Hepatic stellate cell (primary cell): ENCODE measurements at regions not wholly inside any gene's neighbourhood (a gene's known extent, or its start where the extent isn't known, plus 50 kb on each side); places are given as distances from the start of the nearest gene placed in this dataset.
"Not testable (repeated sequence)": the region's sequence is repeated elsewhere in the genome, so short reads cannot be mapped to it uniquely, and the experiment has no call there.

Experiments
- DNase-seq: peaks from one replicate; pipeline ENCODE4 v3.0.0; 2011; ENCODE audit warnings: low spot score

DNA sequence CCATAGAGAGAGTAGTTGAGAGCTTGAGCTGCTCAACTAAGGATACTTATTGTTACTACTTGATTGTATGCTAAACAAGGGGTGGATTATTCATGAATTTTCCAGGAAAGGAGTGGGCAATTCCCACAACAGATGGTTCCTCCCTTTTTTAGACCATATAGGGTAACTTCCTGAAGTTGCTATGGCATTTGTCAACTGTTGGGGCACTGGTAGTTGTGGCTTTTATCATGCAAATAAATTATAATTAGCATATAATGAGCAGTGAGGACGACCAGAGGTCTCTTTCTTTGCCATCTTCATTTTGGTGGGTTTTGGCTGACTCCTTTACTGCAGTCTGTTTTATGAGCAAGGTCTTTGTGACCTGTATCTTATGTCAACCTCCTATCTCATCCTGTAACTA, 1403.5 kb upstream of the PABPC4L start:
- no peak for DNase-seq

DNA sequence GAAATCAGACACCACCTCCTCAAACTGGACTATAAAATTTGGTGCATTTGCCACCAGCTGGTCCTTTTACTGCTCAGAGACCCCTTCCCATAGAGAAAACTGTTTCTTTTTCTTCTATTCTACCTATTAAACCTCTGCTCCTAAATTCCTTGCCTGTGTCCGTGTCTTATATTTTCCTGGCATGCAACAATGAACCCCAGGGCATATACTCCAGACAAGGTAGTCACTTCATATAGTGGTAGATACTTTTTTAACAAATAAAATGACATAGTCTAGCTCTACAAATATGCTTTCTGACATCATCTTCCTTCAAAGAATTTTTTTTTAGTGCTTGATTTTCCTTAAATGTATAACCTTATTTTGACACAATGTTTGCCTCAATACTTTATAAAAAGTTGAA, 1402.9 kb upstream of the PABPC4L start:
- no peak for DNase-seq

DNA sequence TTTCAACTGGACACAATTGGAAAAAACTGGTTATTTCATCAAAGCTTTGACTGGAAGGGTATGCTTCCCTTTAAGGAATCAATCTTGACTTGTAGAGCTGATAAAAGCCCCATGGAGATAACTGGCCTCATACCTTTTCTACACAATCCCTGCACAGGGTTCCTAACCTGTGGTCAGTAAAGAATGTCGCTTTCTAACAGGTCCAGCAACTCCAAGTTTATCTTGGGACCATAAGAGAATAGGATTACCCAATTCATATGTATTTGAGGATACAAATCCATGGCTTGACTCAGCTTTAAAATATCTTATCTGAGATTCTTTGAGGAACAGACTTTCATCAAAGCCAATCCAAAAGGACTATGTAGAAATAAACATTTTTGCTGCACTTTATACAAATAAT, 1399.8 kb upstream of the PABPC4L start:
- DNase-seq, result no peak

DNA sequence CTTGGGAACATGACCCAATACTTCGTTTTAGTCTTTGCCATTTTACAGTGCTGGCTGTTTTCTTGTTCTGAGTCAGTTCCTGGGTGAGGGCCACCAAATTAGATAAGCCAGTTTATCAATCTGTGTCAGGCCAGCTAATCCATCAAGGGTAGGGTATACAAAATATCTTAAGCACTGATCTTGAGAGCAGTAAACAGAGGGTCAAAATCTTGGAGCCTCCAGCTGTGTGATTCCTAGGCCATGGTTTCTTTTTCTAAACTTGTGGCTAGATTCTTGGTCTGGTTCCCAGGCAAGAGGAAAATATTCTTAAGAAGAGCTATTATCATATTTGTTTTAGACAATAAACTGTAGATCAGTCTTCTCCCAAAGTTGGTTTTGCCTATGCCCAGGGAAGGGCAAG, 1396.6 kb upstream of the PABPC4L start:
- DNase-seq, result no peak

DNA sequence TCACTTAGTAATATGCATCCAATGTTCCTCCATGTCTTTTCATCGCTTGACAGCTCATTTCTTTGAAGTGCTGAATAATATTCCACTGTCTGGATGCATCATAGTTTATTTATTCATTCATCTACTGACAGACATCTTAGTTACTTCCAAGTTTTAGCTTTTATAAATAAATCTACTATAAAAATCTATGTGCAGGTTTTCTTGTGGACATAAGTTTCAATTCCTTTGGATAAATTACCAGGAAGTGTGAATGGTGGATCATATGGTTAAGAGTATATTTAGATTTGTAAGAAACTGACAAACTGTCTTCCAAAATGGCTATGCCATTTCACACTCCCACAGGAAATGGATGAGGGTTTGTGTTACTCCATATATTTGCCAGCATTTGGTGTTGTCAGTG, 1392.9 kb upstream of the PABPC4L start:
- no peak for DNase-seq

DNA sequence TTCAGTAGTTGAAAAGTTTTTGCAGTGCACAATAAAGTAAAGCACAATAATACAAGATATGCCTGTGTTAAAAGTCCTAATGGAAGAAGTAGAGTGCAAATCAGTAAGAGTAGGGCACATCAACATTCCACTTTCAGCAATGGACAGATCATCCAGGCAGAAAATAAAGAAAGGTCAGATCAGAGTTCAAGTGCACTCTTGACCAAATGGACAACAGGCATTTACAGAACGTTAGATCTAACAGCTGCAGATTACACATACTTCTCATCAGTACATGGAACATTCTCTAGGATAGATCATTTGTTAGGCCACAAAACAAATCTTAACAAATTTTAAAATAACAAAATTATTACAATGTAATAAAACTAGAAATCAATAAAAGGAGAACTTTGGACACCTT, 1373.5 kb upstream of the PABPC4L start:
- no peak for DNase-seq

DNA sequence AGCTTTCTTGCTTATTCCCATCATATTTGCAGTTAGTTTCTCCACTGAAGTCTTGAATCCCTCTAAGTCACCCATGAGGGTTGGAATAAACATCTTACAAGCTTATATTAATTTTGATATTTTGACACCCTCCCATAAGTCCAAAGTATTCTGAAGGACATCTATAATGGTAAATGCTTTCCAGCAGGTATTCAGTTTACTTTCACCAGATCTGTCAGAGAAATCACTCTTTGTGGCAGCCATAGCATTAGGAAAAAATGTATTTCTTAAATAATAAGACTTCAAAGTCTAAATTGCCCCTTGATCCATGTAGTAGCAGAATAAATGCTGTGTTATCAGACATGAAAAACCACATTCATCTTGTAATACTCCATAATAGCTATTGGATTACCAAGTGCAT, 1371.7 kb upstream of the PABPC4L start:
- no peak for DNase-seq

DNA sequence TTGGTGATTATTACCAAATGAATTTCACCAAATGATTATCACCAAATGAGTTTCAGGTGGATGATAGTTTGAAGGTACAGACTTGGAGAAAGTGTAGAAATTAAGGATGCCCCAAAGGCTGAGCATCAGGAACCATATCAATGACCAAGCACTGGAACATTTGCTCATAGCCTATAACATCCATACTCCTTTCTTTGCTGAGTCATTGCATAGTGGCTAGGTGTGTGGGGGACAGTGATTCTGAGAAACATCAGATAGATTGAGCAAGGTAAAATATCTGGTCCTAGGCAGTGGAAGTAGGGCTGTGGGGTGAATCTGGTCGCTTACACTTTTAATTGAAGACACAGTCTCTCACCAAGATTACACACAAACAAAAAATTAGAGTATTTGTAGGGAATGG, 1362.5 kb upstream of the PABPC4L start:
- no peak for DNase-seq

DNA sequence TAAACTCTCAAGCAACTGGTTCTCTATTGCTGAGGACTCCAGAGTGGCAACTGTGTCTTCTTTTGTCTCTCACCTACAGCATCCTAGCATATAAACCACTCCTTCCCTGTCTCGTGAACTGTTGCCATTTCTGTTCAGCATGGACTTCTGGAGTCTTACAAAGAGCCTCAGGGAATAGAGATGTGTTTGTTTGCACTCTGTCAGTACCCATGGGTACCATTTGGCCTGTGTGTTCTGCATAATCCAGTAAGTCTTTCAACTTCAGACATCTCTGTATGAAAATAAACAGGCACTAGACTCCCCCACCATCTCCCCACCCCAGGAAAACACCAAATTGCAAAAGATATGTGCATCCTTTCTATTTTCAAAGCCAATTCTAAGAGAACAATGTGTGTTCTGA, 1351.6 kb upstream of the PABPC4L start:
- no peak for DNase-seq

DNA sequence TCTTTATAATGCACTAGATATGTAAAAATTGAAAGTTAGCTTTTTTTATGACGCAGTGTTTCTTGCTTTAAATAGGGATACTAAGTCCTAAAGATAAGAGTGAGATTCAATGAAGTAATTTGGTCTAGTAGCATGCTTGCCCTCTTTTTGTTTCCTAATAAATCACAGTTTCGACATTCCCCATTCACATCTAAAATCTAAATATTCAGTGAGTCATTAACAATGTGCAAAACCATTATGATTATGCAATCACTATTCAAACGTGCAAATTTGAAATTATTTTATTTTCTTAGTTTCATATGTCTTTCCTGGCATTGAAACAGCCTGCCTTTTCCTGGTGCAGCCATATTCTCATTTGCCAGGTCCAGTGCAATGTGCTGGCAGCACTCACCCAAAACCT, 1350.5 kb upstream of the PABPC4L start:
- no peak for DNase-seq

DNA sequence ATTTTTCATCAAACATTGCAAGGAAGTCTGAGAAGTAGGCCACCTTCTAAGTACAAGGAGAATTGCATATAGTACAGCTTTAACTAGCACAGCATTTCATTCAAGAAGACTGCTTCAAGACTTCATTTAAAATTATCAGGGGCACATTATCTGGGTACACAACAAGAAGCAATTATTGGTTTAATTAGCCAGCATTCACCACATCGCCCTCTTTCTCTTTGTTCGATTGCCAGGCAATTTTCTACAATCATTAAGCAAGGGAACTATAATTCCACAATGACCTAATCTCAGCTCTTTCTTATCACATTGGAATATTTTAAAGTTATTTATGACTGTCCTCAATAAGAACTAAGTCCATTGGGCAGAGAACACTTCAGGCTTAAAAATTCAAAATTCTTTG, 1347.1 kb upstream of the PABPC4L start:
- no peak for DNase-seq

DNA sequence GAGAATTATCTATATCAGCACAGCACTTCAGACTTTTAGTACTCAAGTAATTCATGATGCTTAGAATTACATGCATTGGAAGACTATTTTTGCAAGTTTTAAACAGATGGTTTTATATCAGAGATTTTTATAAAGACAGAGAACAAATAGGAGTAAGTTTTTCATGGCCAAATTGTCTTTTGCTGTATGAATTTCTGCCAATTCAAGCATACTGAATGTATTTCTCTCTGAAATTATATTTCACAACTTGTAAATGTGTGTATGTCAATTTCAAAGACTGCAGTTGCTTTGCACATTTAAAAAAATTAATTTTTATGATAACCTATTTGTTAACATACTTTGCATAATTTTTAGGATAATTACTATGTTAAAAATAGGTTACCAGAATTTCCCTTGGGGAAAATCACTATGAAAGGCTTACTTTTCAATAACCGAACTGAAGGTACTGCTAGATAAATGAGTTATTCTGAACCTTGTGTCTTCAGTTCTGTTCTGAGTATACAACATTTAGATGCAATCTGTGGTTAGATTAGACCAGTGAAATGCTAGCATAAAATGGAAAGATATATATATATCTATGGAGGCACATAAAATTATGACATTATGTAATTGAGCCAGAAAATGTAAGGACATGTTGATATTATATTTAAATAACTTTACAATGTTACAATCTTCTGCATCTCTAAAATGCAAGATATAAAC, 1344.2 kb upstream of the PABPC4L start:
- DNase-seq, result no peak

DNA sequence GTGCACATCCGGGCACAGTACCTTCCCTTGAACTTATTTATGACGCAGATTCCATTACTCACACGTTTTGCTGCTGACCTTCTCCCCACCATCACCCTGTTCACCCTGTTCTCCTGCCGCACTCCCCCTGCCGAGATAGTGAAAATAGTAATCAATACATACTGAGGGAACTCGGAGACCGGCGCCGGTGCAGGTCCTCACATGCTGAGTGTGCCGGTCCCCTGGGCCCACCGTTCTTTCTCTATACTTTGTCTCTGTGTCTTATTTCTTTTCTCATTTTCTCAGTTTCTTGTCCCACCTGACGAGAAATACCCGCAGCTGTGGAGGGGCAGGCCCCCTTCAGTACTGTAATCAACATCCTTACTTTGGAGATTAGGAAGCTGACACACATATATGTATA, 1337.1 kb upstream of the PABPC4L start:
- no peak for DNase-seq

DNA sequence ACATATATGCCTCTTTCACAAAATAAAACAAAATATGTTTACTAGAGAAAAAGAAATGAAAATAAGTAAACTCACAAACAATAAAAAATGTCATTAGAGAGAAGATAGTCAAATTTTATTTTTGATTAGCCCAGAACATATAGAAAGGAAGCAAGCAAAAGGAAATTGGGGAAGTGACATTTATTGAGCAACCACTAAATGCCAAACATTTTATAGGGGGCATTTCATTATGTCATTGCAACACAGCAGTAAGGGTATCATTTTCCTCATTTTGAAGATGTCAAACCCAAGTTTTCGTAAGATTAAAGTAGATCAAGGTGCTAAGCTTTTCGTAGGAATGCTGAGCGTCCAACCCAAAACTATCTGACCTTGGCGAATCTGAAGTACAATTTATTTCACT, 1331.5 kb upstream of the PABPC4L start:
- DNase-seq, result no peak

DNA sequence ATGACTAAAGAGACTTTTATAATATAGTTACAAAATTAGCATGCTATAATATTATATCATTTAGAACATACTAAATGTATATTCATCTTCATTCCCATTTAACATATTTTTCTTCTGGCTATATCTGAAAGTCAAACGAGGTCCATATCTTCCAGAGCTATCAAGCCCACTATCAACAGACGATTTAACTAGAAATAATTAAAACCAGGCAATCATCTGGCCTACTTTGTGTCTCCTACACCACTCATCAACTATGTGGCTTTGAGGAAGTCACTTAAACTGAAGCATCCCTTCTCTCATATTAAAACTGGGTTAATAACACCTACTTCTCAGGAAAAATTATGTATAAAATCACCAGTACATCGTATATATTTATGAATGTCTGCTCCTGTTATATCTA, 1330.5 kb upstream of the PABPC4L start:
- DNase-seq, result no peak

DNA sequence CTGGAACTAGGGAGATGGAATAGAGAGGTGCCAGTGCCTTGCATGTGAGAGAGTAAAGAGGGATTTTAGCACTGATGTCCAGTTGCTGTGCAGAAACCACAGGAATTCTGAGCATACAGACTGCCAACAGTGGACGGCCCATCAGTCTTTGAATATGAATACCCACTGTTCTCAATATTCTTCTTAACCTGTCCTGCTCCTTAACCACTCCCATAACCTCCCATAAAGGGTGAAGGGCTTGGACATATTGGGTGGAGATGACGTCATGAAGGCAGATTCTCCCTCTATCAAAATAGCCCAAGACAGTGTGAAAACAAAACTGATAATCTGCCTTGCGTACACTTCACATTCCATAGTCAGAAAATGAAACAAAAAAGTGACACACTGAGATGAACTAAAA, 1313.7 kb upstream of the PABPC4L start:
- DNase-seq, result peak; percentile 3

DNA sequence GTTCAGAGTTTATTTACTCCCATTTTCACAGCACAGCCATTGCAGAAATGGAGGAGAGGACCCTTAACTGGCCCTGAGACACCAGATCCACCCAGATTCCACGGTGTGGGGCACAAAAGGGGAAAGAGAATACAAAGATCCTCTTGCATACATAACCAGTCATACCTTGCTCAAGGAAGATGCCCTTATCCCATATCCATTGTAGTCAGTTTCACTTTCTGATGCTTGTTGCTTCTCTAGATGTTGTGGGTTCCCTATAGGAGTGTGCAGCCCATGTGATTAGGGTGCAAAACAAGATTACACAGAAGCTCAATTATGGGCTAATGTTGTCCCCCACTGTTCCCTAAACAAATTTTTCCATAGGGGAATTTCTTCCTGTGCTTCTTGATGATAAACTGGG, 1309.0 kb upstream of the PABPC4L start:
- no peak for DNase-seq

DNA sequence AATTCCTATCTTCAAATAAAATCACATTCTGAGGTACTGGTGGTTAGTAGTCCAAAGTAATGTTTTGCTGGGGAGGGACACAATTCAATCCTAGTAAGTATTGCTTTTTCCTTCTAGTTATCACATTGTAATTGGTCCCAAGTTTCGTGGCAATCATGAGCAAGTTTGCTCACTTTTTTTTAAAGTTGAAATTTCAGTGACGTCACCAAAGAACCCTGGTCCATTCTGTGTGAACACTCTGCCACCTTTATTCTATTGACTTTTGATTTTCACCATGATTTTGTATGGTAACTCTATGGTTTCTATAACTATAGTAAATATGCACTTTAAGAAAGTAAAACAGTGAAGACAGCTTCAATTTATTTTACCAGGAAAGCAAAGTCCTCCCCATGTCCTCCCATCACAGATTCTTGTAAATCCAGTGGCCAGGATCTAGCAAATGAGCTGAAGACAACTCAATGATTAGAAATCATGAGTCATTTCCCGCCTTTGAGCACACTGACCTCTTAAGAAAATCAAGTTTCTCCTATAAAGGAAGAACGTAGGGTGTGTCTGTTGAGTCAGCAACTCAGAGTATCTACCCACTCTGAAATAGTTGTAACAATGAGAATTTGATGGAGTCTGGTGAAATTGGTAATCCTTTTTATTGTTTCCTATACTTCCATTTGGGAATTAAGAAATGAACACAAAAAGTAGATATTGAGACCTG, 1306.6 kb upstream of the PABPC4L start:
- peak; percentile 7 for DNase-seq

DNA sequence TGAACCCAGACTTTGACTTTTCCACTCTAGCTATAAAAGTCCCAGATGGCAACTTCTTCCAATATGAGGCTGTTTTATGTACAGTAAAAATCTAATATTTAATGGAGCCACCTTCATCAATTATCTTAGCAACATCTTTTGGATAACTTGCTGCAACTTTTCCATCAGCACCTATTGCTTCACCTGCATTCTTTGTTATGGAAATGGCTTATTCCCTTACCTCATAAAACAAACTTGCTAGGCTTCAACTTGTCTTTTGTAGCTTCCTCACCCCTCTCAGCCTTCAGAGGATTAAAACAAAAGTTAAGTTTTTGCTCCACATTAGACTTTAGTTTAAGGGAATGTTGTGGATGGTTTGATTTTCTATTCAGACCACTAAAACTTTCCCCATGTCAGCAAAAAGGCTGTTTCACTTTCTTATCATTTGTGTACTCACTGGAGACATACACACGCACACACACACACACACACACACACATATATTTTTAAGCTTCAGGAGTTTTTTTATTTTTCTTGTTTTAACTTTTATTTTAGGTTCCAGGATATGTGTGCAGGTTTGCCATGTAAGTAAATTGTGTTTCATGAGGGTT, 1296.1 kb upstream of the PABPC4L start:
- DNase-seq, result no peak

DNA sequence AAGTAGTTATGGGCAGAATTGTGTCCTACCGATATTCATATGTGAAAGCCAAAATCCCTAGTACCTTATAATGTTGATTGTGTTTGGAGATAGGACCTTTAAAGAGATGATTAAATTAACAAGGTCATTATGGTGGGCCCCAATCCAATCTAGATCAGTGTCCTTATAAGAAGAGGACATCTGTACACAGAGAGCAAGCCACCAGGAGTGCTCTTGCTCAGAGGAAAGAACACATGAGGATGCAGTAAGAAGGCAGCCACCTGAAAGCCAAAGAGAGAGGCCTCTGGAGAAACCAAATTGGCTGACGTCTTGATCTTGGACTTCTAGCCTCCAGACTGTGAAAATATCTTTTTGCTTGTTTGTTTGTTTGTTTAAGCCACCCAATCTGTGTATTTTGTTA, 1290.8 kb upstream of the PABPC4L start:
- DNase-seq, result no peak

DNA sequence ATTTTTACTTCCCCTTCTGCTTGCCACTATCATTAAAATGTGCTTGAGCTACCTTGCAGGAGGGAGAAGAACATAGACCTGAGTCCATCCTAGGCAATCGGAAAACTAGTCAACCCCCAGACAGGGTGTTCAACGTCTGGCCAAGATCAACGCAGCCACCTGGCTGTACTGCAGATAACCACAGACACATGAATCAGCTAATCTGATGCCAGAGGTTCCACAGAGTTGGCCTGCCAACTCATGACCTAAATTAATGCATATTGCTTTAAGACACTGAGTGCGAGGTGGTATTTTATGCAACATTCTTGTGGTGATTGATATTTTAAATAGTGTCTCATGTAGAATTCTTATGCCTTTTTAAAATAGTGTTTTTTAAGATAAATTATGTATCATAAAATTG, 1283.8 kb upstream of the PABPC4L start:
- no peak for DNase-seq

DNA sequence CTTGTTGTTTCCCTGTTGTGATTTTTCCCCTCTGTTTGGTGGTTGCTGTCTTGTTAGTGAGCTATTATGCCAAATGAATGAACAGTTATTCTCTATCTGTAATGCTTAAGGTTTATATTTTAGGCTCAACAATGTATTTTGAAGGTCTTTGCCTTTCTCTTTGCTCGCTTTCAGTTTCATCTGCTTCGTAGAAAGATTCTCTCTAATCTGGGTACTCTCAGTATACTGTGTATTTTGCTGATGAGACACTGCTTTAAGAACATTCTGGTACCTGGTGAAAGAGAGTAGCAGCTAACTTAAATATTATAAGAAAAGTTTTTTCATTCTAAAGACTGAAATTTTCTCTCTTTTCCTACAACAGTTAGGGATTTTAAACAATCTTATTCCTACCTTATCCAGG, 1274.7 kb upstream of the PABPC4L start:
- DNase-seq, result no peak

DNA sequence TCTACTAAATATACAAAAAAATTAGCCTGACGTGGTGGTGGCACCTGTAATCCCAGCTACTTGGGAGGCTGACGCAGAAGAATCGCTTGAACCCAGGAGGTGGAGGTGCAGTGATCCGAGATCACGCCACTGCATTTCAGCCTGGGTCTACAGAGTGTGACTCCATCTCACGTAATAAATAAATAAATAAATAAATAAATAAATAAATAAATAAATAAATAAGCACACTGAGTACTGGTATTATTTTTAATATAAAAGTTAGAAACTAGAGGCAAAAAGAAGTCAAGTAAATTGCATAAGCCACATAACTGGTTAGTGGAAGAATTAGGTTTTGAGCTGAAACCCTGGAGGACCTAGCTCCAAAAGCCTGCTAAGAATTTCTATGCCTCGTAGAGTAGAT, 1262.7 kb upstream of the PABPC4L start:
- no peak for DNase-seq

DNA sequence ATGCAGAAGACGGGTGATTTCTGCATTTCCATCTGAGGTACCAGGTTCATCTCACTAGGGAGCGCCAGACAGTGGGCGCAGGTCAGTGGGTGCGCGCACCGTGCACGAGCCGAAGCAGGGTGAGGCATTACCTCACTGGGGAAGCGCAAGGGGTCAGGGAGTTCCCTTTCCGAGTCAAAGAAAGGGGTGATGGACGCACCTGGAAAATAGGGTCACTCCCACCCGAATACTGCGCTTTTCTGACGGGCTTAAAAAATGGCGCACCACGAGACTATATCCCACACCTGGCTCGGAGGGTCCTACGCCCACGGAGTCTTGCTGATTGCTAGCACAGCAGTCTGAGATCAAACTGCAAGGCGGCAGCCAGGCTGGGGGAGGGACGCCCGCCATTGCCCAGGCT, 1246.0 kb upstream of the PABPC4L start:
- DNase-seq, result not testable (repeated sequence)
